IMR-90 (cell line): ENCODE measurements at regions not wholly inside any gene's neighbourhood (a gene's known extent, or its start where the extent isn't known, plus 50 kb on each side); places are given as distances from the start of the nearest gene placed in this dataset.
A peak's percentile ranks its signal among the peaks of the same experiment; 100 is the strongest.

Experiments
- ATAC-seq: fragments of 200-7000 bp; cut with Tn5 transposase; 2 replicates; pipeline ENCODE4 v1.9.1; 2020; ENCODE audit warnings: low read depth, mild to moderate bottlenecking, moderate library complexity
- BruUV-seq: library from RNA; stranded (reverse); fragments of 400-500 nt; replicated peaks from 2 replicates; lab custom pipeline; 2021; lab: Mats Ljungman, UMichigan
- CTCF ChIA-PET: fragments of 300-600 bp; formaldehyde crosslinking; extraction: SDS; loops from one replicate; lab custom pipeline; 2021; ENCODE audit warnings: antibody characterized with exemption; lab: Yijun Ruan, JAX
- POLR2A ChIA-PET: fragments of 300-600 bp; sonication (Branson Sonifier 250); formaldehyde crosslinking; loops from one replicate; lab custom pipeline; 2022; ENCODE audit warnings: antibody characterized with exemption; ENCODE audit not compliant: unreplicated experiment; lab: Charles Lee
- DNase-seq: peaks from one replicate; pipeline ENCODE4 v3.0.0; 2013
- H2AFZ ChIP-seq: replicated peaks from 2 replicates; pipeline ENCODE3; 2013; ENCODE audit warnings: low read length, mild to moderate bottlenecking; ENCODE audit not compliant: poor library complexity
- H2AK5ac ChIP-seq: 2 replicates; pipeline ENCODE4 v1.6.1; 2013; ENCODE audit warnings: low read depth, low read length, inconsistent platforms
- H2AK9ac ChIP-seq: replicated peaks from 2 replicates; pipeline ENCODE3; 2013; ENCODE audit warnings: mild to moderate bottlenecking, low read depth, low read length, moderate library complexity; ENCODE audit not compliant: poor library complexity
- H2BK120ac ChIP-seq: 2 replicates; pipeline ENCODE4 v1.6.1; 2013; ENCODE audit warnings: low read depth, low read length, inconsistent platforms
- H2BK15ac ChIP-seq: 3 replicates; pipeline ENCODE4 v1.6.1; 2013; ENCODE audit warnings: low read depth, low read length, inconsistent platforms
- H2BK20ac ChIP-seq: 2 replicates; pipeline ENCODE4 v1.6.1; 2013; ENCODE audit warnings: low read depth, mild to moderate bottlenecking, inconsistent platforms, low read length, moderate library complexity
- H2BK5ac ChIP-seq: 2 replicates; pipeline ENCODE4 v1.6.1; 2013; ENCODE audit warnings: mild to moderate bottlenecking, low read depth, low read length, inconsistent platforms; ENCODE audit not compliant: poor library complexity, severe bottlenecking
- H3K14ac ChIP-seq: replicated peaks from 2 replicates; pipeline ENCODE4 v1.6.1; 2013; ENCODE audit warnings: low read depth, low read length, inconsistent platforms
- H3K18ac ChIP-seq: 2 replicates; pipeline ENCODE4 v1.6.1; 2013; ENCODE audit warnings: low read depth, low read length, control low read depth
- H3K23ac ChIP-seq: 2 replicates; pipeline ENCODE4 v1.6.1; 2013; ENCODE audit warnings: low read depth, low read length, inconsistent platforms
- H3K27ac ChIP-seq: 2 replicates; pipeline ENCODE4 v1.5.1; 2013; ENCODE audit warnings: mild to moderate bottlenecking, control low read depth, low read length; ENCODE audit not compliant: insufficient read depth
- H3K27me3 ChIP-seq: 2 replicates; pipeline ENCODE4 v1.6.1; 2013; ENCODE audit warnings: low read length; ENCODE audit not compliant: control insufficient read depth, insufficient read depth
- H3K36me3 ChIP-seq: 2 replicates; pipeline ENCODE4 v1.6.1; 2013; ENCODE audit warnings: low read length, mixed read lengths; ENCODE audit not compliant: control insufficient read depth, insufficient read depth
- H3K4ac ChIP-seq: 2 replicates; pipeline ENCODE4 v1.6.1; 2013; ENCODE audit warnings: low read depth, low read length, inconsistent platforms
- H3K4me1 ChIP-seq: 2 replicates; pipeline ENCODE4 v1.6.1; 2013; ENCODE audit warnings: low read length, mixed read lengths; ENCODE audit not compliant: control insufficient read depth, insufficient read depth
- H3K4me2 ChIP-seq: 2 replicates; pipeline ENCODE4 v1.6.1; 2013; ENCODE audit warnings: low read depth, mild to moderate bottlenecking, control low read depth, low read length, moderate library complexity
- H3K4me3 ChIP-seq: 2 replicates; pipeline ENCODE4 v1.5.1; 2013; ENCODE audit warnings: low read depth, mild to moderate bottlenecking, control low read depth, low read length, moderate library complexity; ENCODE audit not compliant: insufficient read depth
- H3K56ac ChIP-seq: 2 replicates; pipeline ENCODE4 v1.6.1; 2013; ENCODE audit warnings: low read length, inconsistent platforms; ENCODE audit not compliant: insufficient read depth; ENCODE audit errors: extremely low read depth
- H3K79me1 ChIP-seq, 2 experiments: 2 replicates each; pipeline ENCODE4 v1.6.1; 2013; ENCODE audit warnings: low read length in 2 of 2, inconsistent platforms in 1 of 2, low read depth in 1 of 2
- H3K9ac ChIP-seq: 2 replicates; pipeline ENCODE4 v1.6.1; 2013; ENCODE audit warnings: low read depth, low read length, control low read depth
- H3K9me1 ChIP-seq: 2 replicates; pipeline ENCODE4 v1.6.1; 2013; ENCODE audit warnings: low read length, inconsistent platforms; ENCODE audit not compliant: insufficient read depth
- H3K9me3 ChIP-seq: 2 replicates; pipeline ENCODE4 v1.6.1; 2013; ENCODE audit warnings: low read length; ENCODE audit not compliant: control insufficient read depth, insufficient read depth
- H4K20me1 ChIP-seq: 2 replicates; pipeline ENCODE4 v1.6.1; 2013; ENCODE audit warnings: low read length, inconsistent platforms; ENCODE audit not compliant: insufficient read depth
- H4K5ac ChIP-seq: 2 replicates; pipeline ENCODE4 v1.6.1; 2013; ENCODE audit warnings: mild to moderate bottlenecking, low read depth, low read length, control low read depth
- H4K8ac ChIP-seq, 2 experiments: 2 replicates each; pipeline ENCODE4 v1.6.1; 2013; ENCODE audit warnings: low read depth in 2 of 2, low read length in 2 of 2, control low read depth in 1 of 2, inconsistent platforms in 1 of 2
- H4K91ac ChIP-seq: 2 replicates; pipeline ENCODE4 v1.6.1; 2013; ENCODE audit warnings: low read depth, low read length, inconsistent platforms; ENCODE audit not compliant: insufficient read depth
- BHLHE40 ChIP-seq: fragments of 150-350 bp; IDR thresholded peaks from 2 replicates; pipeline ENCODE4 v1.6.1; 2016; ENCODE audit warnings: mild to moderate bottlenecking, low read depth, low read length
- CEBPB ChIP-seq: IDR thresholded peaks from 2 replicates; pipeline ENCODE4 v1.6.1; 2012; ENCODE audit warnings: low read depth, low read length, improper control_type of control experiment
- ELK1 ChIP-seq: fragments of 150-350 bp; IDR thresholded peaks from 2 replicates; pipeline ENCODE4 v1.6.1; 2016; ENCODE audit warnings: low read depth, mild to moderate bottlenecking, low read length, moderate library complexity, borderline replicate concordance
- WGBS, 2 experiments: methylation state at CpG; one replicate each; pipeline versions ENCODE4 v1.1.5 to v1.1.7; 2013; ENCODE audit warnings: missing lambda C conversion rate in 2 of 2; ENCODE audit not compliant: insufficient read length in 1 of 2; ENCODE audit errors: extremely low coverage in 2 of 2; 5-methylcytosine and 5-hydroxymethylcytosine counted together
- dilution Hi-C: fragments of 300-500 bp; cut with HindIII; formaldehyde crosslinking; loops from one replicate; pipeline ENCODE4 v1.14.3; 2018; ENCODE audit warnings: low sequenced_read_pairs; ENCODE audit not compliant: unreplicated experiment
- in situ Hi-C: fragments of 300-500 bp; cut with MboI; formaldehyde crosslinking; loops from 3 replicates; pipeline ENCODE4 v1.14.3; 2019; ENCODE audit warnings: low sequenced_read_pairs, inconsistent platforms, mixed read lengths
- intact Hi-C: fragments of 100-400 bp; cut with micrococcal nuclease; formaldehyde crosslinking; loops from 2 replicates; pipeline ENCODE4 v1.10.0; 2022

- H2BK15ac ChIP-seq = peak overlapping the region; percentile 31; the same call in 1 of the 3 replicates
- no peaks in the 10 kb centered on the region for H3K27me3 ChIP-seq
- no peak overlapping the region for H3K56ac ChIP-seq
- H3K9me1 ChIP-seq = no peaks in the 10 kb centered on the region
- H3K79me1 ChIP-seq = no peaks in the 10 kb centered on the region
- H3K23ac ChIP-seq = no peak overlapping the region
- H4K20me1 ChIP-seq = no peaks in the 10 kb centered on the region
- peak overlapping the region; percentile 48; the same call in 1 of the 2 replicates for H2BK120ac ChIP-seq
- H2AK5ac ChIP-seq = no peak overlapping the region
- H4K8ac ChIP-seq = peak overlapping the region in 1 of 2 experiments; percentile 6; a peak in 1 of 4 replicates
- no peaks in the 10 kb centered on the region for H3K36me3 ChIP-seq
- peaks cover 2% of the 10 kb centered on the region; the same call in 1 of the 2 replicates for H3K9me3 ChIP-seq
- H2AK9ac ChIP-seq = no peak overlapping the region
- ChIA-PET POLR2A (no interaction called here), CTCF (interaction anchor here (0.8 kb wide), 1 partner anchor 69 kb away, joined by 3 read pairs; no protein-coding TSS in a partner anchor)
- peak overlapping the region; percentile 48; the same call in 1 of the 2 replicates for H3K27ac ChIP-seq
- peak overlapping the region; percentile 42 for H2BK5ac ChIP-seq
- intact Hi-C loops = no loop called here
- peaks cover 3% of the 10 kb centered on the region; the same call in 1 of the 2 replicates for H3K4me1 ChIP-seq
- no peak overlapping the region; the same call in 1 of the 2 replicates for H3K14ac ChIP-seq
- H3K9ac ChIP-seq = no peak overlapping the region
- peak overlapping the region; percentile 13; the same call in 1 of the 2 replicates for H3K4ac ChIP-seq
- dilution Hi-C loops = no loop called here
- H2AFZ ChIP-seq = no peak overlapping the region
- H3K4me2 ChIP-seq = peak overlapping the region; percentile 21
- H4K5ac ChIP-seq = peak overlapping the region; percentile 50; the same call in 1 of the 2 replicates
- H4K91ac ChIP-seq = no peak overlapping the region
- H3K18ac ChIP-seq = peak overlapping the region; percentile 25
- DNase-seq = peak; percentile 92
- BruUV-seq = no TSS peak
- H3K4me3 ChIP-seq = no peak overlapping the region
- ATAC-seq = peak; percentile 88
- 0 out of 2 replicates have a peak overlapping the region, but pooled peaks have one; percentile 38 for H2BK20ac ChIP-seq
- TF ChIP-seq ELK1 (no peak), BHLHE40 (peak; percentile 48; the same call in 1 of the 2 replicates), CEBPB (peak; percentile 63)
- no CpG with 5 or more reads among the region's 7 CpGs for WGBS, 2 experiments
- in situ Hi-C loops = no loop called here
These were observed 194.6 kb downstream of the POSTN start for GRCh38 chr13:37403776-37404527.
